HCEC 1CT (cell line): ENCODE measurements at regions not wholly inside any gene's neighbourhood (a gene's known extent, or its start where the extent isn't known, plus 50 kb on each side); places are given as distances from the start of the nearest gene placed in this dataset.
"Not testable (repeated sequence)": the region's sequence is repeated elsewhere in the genome, so short reads cannot be mapped to it uniquely, and the experiment has no call there.

ENCODE experiments used
- DNase-seq: peaks from one replicate; pipeline ENCODE4 v3.0.0-alpha.2; 2017

GRCh38 chr5:168121138-168121494, 170.3 kb upstream of the WWC1 start:
- no peak for DNase-seq

DNA sequence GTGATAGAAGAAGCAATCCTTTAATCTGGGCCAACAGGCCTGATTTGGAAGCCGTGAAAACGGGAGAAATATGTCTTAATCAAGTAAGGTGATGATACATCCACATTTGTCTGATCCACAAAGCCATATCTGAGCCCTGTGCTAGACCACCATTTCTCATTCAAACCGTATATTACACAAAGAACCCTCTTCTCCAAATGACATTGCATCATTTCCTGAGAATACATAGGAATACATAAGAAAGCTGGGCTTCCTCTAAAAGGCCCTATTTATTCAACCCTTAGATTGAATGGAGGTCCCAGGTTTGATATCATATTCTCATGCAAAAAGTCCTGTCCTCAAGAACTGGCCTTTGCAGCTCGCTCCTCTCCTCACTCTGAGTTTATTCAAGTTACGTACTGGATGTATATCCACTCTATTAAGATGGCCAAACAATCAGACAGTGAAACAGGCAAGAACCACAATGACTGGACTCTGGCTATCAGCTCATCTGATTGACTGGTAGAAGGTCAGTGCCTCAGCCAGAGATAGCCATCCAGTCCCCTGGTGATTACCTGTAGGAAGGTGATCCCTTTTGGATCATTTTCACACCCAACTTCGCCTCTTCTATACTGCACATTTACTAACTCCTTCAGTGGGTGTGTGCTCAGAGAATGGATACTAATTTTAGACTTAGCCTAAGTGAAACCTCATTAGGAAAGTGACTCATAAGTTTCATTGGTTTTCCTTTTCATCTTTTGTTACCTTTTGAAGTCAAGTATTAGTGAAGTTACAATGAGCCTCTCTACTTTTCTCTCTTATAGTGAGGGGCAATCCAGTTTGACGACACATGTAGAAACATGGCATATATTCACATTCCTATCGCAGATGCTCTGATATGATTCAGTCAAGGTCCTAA, 167.6 kb upstream of the WWC1 start:
- no peak for DNase-seq

DNA sequence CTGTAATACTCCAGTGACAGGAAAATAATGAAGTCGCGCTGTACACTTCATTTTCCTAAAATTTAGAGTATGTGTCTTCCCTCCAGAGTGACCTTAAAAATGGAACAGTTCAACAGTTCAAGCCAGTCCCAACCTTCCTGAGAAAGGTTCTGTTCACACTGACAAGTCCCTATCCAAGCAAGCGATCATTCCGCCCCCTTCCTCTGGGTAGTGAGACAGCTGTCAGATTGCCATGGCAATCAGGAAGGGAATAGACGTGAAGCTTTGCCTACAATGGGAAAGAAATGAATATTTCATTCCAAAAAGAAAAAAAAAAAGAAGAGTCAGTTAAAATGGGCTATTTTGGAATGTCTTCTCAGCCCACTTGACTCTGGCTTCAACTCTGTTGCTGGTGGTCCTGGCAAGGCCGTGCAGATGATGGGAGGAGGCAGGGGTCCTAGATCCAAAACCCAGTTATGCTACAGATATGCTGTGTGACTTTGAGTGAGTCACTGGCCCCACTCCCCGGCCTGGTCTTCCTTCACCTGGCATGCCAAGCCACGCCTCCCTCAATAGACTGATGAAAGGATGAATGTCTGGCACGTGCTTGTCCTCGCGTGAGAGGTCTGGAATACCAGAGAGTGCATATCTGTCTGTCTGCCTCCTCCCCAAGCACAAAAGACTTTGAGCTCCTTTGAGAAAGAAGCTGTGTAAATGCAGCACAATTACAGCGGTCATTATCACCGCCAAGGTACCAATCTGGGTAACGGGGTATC, 165.8 kb upstream of the WWC1 start:
- DNase-seq = no peak

GRCh38 chr5:168126606-168127005, 164.8 kb upstream of the WWC1 start:
- no peak for DNase-seq

DNA sequence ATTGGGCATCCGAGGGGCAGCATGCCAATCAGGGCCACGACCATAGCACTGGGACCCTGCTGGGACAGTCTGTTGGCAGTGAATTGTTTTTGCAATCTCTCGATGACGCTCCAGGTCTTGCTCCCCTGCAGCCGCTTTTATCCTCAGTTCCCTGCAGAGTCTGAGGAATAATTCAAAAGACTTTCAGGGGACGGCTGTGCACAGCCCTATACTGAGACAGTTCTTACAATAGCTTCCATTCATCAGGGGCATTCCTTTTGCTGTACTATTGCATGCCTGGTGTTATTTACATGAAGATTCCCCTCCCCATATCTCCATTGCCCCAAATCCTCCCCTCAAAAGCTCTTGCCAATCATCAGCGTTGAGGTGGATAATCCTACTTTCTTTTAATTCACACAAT, 163.3 kb upstream of the WWC1 start:
- no peak for DNase-seq

DNA sequence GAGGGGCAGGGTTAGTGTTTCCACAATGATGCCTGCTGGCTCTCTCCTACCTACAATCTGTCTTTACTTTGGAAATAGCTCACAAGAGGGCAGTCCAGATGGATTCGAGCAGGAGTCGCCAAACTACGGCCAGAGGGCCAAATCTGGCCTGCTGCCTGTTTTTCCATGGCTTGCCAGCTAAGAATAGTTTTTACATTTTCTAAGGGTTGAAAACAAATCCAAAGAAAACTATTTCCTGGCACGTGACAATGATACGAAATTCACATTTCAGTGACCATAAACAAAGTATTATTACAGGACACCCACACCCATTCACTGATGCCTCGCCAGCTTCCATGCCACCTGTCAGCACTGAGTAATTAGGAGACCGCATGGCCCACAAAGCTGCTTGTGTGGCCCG, 162.9 kb upstream of the WWC1 start:
- no peak for DNase-seq

DNA sequence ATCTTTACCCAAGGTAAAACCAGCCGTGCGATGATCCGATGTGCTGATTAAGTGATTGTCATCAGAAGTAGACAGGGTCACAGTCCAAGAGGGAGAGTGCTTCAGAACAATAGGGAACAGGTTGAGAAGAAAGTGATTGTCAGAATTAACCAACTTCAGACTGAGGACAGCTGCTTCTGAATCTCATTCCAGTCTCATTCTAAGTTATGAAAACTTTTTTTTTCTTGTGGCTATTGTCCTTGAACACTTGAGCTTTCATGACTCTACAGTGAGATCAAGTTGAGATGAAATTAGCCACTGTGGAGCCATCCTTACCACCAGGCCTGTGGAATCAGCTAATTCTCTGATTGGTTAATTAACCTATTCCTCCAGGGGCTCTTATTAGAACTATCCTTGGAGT, 159.9 kb upstream of the WWC1 start:
- no peak for DNase-seq

- no peak for DNase-seq
Measured at GRCh38 chr5:168132241-168132641, 159.2 kb upstream of the WWC1 start.

- no peak for DNase-seq
Measured at GRCh38 chr5:168135897-168136296, 155.5 kb upstream of the WWC1 start.

DNA sequence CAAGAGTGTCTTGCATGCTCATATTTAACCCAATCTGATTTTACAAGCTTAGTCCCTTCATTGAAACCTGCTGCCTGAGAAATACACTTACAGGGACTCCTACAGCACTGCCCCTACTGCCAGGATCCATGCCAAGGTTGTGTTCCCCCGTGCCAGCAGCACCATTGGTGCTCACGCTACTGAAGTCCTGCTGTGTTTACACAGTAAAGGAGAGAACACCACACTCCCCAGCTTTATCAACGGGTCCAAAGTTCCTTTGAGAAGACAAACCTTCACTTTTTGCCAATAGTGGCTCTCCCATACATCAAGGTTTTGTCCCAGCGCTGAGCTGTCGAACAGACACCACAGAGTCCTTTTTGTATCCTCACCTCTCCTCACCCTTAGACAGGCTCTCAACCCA, 155.1 kb upstream of the WWC1 start:
- DNase-seq = no peak

DNA sequence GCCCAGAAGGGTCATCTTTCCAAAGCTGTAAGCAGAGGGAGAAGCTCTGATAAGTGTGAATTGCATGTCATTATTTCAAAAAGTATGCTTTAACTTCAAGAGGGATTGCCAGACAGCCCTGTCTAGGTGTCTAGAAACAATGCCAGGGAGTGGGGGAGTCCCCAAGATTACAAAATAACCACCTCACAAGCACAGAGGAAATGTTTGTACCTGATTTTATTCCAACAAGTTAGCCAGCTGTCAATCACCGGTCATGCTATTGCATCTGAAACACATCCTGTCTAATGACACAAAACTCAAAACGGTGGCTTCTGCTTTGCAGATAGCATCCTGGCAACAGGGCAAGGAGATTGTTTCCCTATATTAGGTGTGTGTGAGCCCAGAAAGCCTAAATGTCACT, 154.2 kb upstream of the WWC1 start:
- DNase-seq = no peak

- DNase-seq = no peak
Measured at GRCh38 chr5:168140241-168140640, 151.2 kb upstream of the WWC1 start.

DNA sequence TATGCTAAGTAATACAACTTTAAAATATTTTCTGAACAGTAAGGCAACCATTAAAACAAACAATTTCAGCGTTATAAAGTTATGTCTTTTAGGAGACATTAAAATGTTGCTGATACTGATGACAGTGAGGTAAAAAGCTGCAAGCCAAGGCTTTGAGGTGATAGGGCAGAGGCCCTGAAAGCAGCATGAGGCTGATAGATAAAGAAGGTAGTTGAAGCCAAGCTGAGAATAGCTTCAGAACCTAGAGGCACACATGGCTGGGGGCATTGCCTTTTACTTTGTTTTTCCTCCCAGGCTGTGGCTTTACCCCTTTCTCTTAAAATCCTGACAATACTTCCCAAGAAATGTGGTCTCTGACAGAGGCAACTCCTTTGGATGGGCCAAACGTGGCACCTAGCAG, 149.0 kb upstream of the WWC1 start:
- no peak for DNase-seq

DNA sequence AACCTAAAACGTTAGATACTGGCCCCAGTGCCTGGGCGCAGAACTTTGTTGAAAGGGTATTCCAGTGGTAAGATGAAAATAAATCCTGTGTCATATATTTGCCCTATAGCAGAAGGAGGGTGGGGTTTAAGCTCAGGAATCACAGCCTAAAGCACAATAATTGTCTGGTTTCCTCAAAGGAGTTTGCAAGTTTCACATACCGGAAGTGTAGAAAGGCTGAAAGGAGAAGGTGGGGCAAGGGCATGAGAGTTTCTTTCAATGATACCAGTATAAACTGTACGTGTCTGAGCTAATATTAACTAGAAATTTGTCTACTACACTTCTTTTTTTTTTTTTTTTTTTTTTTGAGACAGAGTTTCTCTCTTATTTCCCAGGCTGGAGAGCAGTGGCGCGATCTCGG, 147.9 kb upstream of the WWC1 start:
- not testable (repeated sequence) for DNase-seq

- DNase-seq = no peak
Measured at GRCh38 chr5:168147106-168147505, 144.3 kb upstream of the WWC1 start.

GRCh38 chr5:168147568-168148360, 143.7 kb upstream of the WWC1 start:
- no peak for DNase-seq

- no peak for DNase-seq
Measured at GRCh38 chr5:168151041-168151440, 140.4 kb upstream of the WWC1 start.

GRCh38 chr5:168152660-168153059, 138.8 kb upstream of the WWC1 start:
- no peak for DNase-seq

GRCh38 chr5:168153263-168153875, 138.1 kb upstream of the WWC1 start:
- no peak for DNase-seq

DNA sequence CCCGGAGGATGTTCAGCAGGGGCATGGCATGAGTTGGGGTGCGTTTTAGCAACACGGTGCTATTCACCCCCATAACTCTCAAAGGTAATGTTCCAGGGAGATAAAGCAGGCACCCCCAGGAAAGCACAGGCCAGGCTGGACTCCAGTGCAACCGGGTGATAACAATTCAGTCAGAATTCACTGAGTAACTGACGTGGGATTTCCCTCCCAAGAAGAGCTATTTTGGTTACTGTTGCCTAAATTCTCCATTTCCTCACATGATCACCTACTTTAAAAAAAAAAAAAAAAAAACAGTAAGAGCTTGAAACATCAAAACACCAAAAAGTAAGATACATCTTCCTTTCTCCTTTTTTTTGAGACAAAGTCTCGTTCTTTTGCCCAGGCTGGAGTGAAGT, 137.6 kb upstream of the WWC1 start:
- DNase-seq = no peak

- DNase-seq = no peak
Measured at GRCh38 chr5:168155585-168155984, 135.9 kb upstream of the WWC1 start.

GRCh38 chr5:168156170-168156569, 135.3 kb upstream of the WWC1 start:
- no peak for DNase-seq

- no peak for DNase-seq
Measured at GRCh38 chr5:168157141-168157540, 134.3 kb upstream of the WWC1 start.
